MCF 10A (cell line): ENCODE measurements at regions not wholly inside any gene's neighbourhood (a gene's known extent, or its start where the extent isn't known, plus 50 kb on each side); places are given as distances from the start of the nearest gene placed in this dataset.
A peak's percentile ranks its signal among the peaks of the same experiment; 100 is the strongest.

ENCODE experiments used
- BruUV-seq: library from RNA; stranded (reverse); fragments of 400-500 nt; replicated peaks from 2 replicates; lab custom pipeline; 2021; lab: Mats Ljungman, UMichigan
- CTCF ChIA-PET: fragments of 300-600 bp; sonication (Branson Sonifier 250); formaldehyde crosslinking; extraction: SDS; loops from one replicate; lab custom pipeline; 2021; ENCODE audit warnings: antibody characterized with exemption, inconsistent platforms; lab: Yijun Ruan, JAX
- POLR2A ChIA-PET: fragments of 300-600, 350-650 bp; sonication (Branson Sonifier 250); formaldehyde crosslinking; extraction: SDS; loops from one replicate; lab custom pipeline; 2020; ENCODE audit warnings: antibody characterized with exemption, inconsistent platforms; lab: Yijun Ruan, JAX
- DNase-seq: peaks from one replicate; pipeline ENCODE4 v3.0.0-alpha.2; 2018; ENCODE audit not compliant: unreplicated experiment
- H3K27ac Mint-ChIP-seq: one replicate; pipeline ENCODE4 v1.8.0; 2022; ENCODE audit warnings: mild to moderate bottlenecking, low read depth, mixed read lengths; ENCODE audit not compliant: unreplicated experiment
- H3K27me3 Mint-ChIP-seq: one replicate; pipeline ENCODE4 v1.8.0; 2022; ENCODE audit warnings: mixed read lengths; ENCODE audit not compliant: insufficient read depth, unreplicated experiment
- H3K36me3 Mint-ChIP-seq: one replicate; pipeline ENCODE4 v1.8.0; 2022; ENCODE audit warnings: mild to moderate bottlenecking, moderate library complexity, mixed read lengths; ENCODE audit not compliant: insufficient read depth, unreplicated experiment
- H3K4me1 Mint-ChIP-seq: one replicate; pipeline ENCODE4 v1.8.0; 2022; ENCODE audit warnings: mixed read lengths; ENCODE audit not compliant: insufficient read depth, unreplicated experiment
- H3K4me3 Mint-ChIP-seq: one replicate; pipeline ENCODE4 v1.8.0; 2022; ENCODE audit warnings: mild to moderate bottlenecking, moderate library complexity, mixed read lengths; ENCODE audit not compliant: unreplicated experiment
- H3K9me3 Mint-ChIP-seq: one replicate; pipeline ENCODE4 v1.8.0; 2022; ENCODE audit warnings: mixed read lengths; ENCODE audit not compliant: unreplicated experiment
- CTCF ChIP-seq: fragments of 200-600 bp; IDR thresholded peaks from one replicate; pipeline ENCODE4 v1.8.0; 2022; ENCODE audit warnings: antibody characterized with exemption, mild to moderate bottlenecking; ENCODE audit not compliant: unreplicated experiment
- intact Hi-C: fragments of 100-400 bp; cut with micrococcal nuclease; formaldehyde crosslinking; loops from 2 replicates; pipeline ENCODE4 v1.14.1; 2022

GRCh38 chr18:53765211-53765610, 459.3 kb downstream of the MBD2 start:
- ChIA-PET CTCF (no interaction called here), POLR2A (no interaction called here)
- intact Hi-C loops = no loop called here
- no peak overlapping the region for H3K4me3 Mint-ChIP-seq
- H3K27ac Mint-ChIP-seq = no peak overlapping the region
- BruUV-seq = no TSS peak
- TF ChIP-seq CTCF = no peak
- H3K36me3 Mint-ChIP-seq = no peaks in the 10 kb centered on the region
- peaks cover 39% of the 10 kb centered on the region for H3K9me3 Mint-ChIP-seq
- H3K27me3 Mint-ChIP-seq = no peaks in the 10 kb centered on the region
- no peaks in the 10 kb centered on the region for H3K4me1 Mint-ChIP-seq
- DNase-seq = no peak

- DNase-seq = no peak
- Mint-ChIP-seq H3K4me3 (no peak overlapping the region), H3K9me3 (peaks cover 39% of the 10 kb centered on the region), H3K36me3 (no peaks in the 10 kb centered on the region), H3K4me1 (no peaks in the 10 kb centered on the region), H3K27me3 (no peaks in the 10 kb centered on the region), H3K27ac (no peak overlapping the region)
- POLR2A ChIA-PET = no interaction called here
- intact Hi-C loops = no loop called here
- CTCF ChIA-PET = interaction anchor here (0.7 kb wide), 1 partner anchor 146 kb away, joined by 3 read pairs; no protein-coding TSS in a partner anchor
- TF ChIP-seq CTCF = no peak
- BruUV-seq = no TSS peak
Observed at GRCh38 chr18:53764086-53764485, 460.4 kb downstream of the MBD2 start.

- intact Hi-C loops = no loop called here
- H3K4me3 Mint-ChIP-seq = no peak overlapping the region
Observed at GRCh38 chr18:53757328-53757727, 467.1 kb downstream of the MBD2 start.

GRCh38 chr18:53756610-53756972, 467.9 kb downstream of the MBD2 start:
- intact Hi-C loops = no loop called here

More at GRCh38 chr18:53757328-53757727, 467.1 kb downstream of the MBD2 start:
- H3K27me3 Mint-ChIP-seq = no peaks in the 10 kb centered on the region
- no peak overlapping the region for H3K27ac Mint-ChIP-seq
- no peak for TF ChIP-seq CTCF
- H3K9me3 Mint-ChIP-seq = peaks cover 10% of the 10 kb centered on the region
- no peaks in the 10 kb centered on the region for H3K4me1 Mint-ChIP-seq
- H3K36me3 Mint-ChIP-seq = no peaks in the 10 kb centered on the region
- no TSS peak for BruUV-seq
- ChIA-PET CTCF (no interaction called here), POLR2A (no interaction called here)
- peak; percentile 15 for DNase-seq

More at GRCh38 chr18:53756610-53756972, 467.9 kb downstream of the MBD2 start:
- no peak overlapping the region for H3K27ac Mint-ChIP-seq
- no peak for TF ChIP-seq CTCF
- H3K9me3 Mint-ChIP-seq = peaks cover 3% of the 10 kb centered on the region
- ChIA-PET CTCF (no interaction called here), POLR2A (no interaction called here)
- H3K27me3 Mint-ChIP-seq = no peaks in the 10 kb centered on the region
- no peak overlapping the region for H3K4me3 Mint-ChIP-seq
- no peak for DNase-seq
- H3K4me1 Mint-ChIP-seq = no peaks in the 10 kb centered on the region
- BruUV-seq = no TSS peak
- no peaks in the 10 kb centered on the region for H3K36me3 Mint-ChIP-seq
